DND-41 (cell line): ENCODE measurements at regions not wholly inside any gene's neighbourhood (a gene's known extent, or its start where the extent isn't known, plus 50 kb on each side); places are given as distances from the start of the nearest gene placed in this dataset.
A peak's percentile ranks its signal among the peaks of the same experiment; 100 is the strongest.

Experiments
- ATAC-seq: fragments of 200-7000 bp; cut with Tn5 transposase; 3 replicates; pipeline ENCODE4 v1.9.1; 2021; ENCODE audit warnings: low read depth; ENCODE audit not compliant: insufficient read depth
- DNase-seq: peaks from one replicate; pipeline ENCODE4 v3.0.0-alpha.2; 2020
- H2AFZ ChIP-seq: 2 replicates; pipeline ENCODE4 v1.6.0; 2012; ENCODE audit warnings: low read depth, low read length
- H3K27ac ChIP-seq: 2 replicates; pipeline ENCODE4 v1.5.1; 2012; ENCODE audit warnings: low read length, inconsistent platforms
- H3K27me3 ChIP-seq: fragments of 200-600 bp; sonication (generic); 2 replicates; pipeline ENCODE4 v1.6.0; 2012; ENCODE audit warnings: low read length, mild to moderate bottlenecking, inconsistent platforms; ENCODE audit not compliant: insufficient read depth, poor library complexity
- H3K36me3 ChIP-seq: 2 replicates; pipeline ENCODE4 v1.5.1; 2012; ENCODE audit warnings: low read length, inconsistent platforms; ENCODE audit not compliant: insufficient read depth
- H3K4me1 ChIP-seq: 2 replicates; pipeline ENCODE4 v1.5.1; 2012; ENCODE audit warnings: mild to moderate bottlenecking, low read length; ENCODE audit not compliant: insufficient read depth
- H3K4me2 ChIP-seq: 2 replicates; pipeline ENCODE4 v1.6.0; 2012; ENCODE audit warnings: mild to moderate bottlenecking, moderate library complexity, low read length, inconsistent platforms; ENCODE audit not compliant: insufficient read depth
- H3K4me3 ChIP-seq, 2 experiments: fragments of 200-600 bp in 1 of 2; shearing (Covaris generic) in 1 of 2; 2 replicates each; pipeline ENCODE4 v1.5.1; 2012 to 2016; ENCODE audit warnings: inconsistent platforms in 2 of 2, low read length in 2 of 2, mild to moderate bottlenecking in 2 of 2, low read depth in 1 of 2, moderate library complexity in 1 of 2
- H3K79me2 ChIP-seq: 2 replicates; pipeline ENCODE4 v1.6.0; 2012; ENCODE audit warnings: low read length, inconsistent platforms; ENCODE audit not compliant: insufficient read depth
- H3K9ac ChIP-seq: 2 replicates; pipeline ENCODE4 v1.6.0; 2012; ENCODE audit warnings: low read depth, mild to moderate bottlenecking, inconsistent platforms, low read length, moderate library complexity
- H3K9me3 ChIP-seq: 2 replicates; pipeline ENCODE4 v1.5.1; 2012; ENCODE audit warnings: low read length, moderate library complexity, mild to moderate bottlenecking, inconsistent platforms; ENCODE audit not compliant: insufficient read depth, severe bottlenecking
- H4K20me1 ChIP-seq: 2 replicates; pipeline ENCODE4 v1.6.0; 2012; ENCODE audit warnings: low read length; ENCODE audit not compliant: insufficient read depth
- CTCF ChIP-seq: IDR thresholded peaks from 2 replicates; pipeline ENCODE4 v1.5.1; 2012; ENCODE audit warnings: borderline replicate concordance, low read length, moderate library complexity, mild to moderate bottlenecking; ENCODE audit not compliant: poor library complexity, severe bottlenecking; ENCODE audit errors: extremely low read depth
- EZH2 ChIP-seq: IDR thresholded peaks from 3 replicates; pipeline ENCODE4 v1.6.1; 2012; ENCODE audit warnings: borderline replicate concordance, low read depth, mild to moderate bottlenecking, moderate library complexity, low read length, inconsistent platforms; ENCODE audit not compliant: severe bottlenecking

- Histone ChIP-seq H3K9me3 (no peaks in the 10 kb centered on the region), H3K27ac (no peak overlapping the region), H4K20me1 (no peaks in the 10 kb centered on the region), H3K27me3 (no peaks in the 10 kb centered on the region), H3K79me2 (no peaks in the 10 kb centered on the region), H3K4me3 (no peak overlapping the region), H3K4me1 (no peaks in the 10 kb centered on the region), H3K36me3 (no peaks in the 10 kb centered on the region), H2AFZ (no peak overlapping the region), H3K9ac (no peak overlapping the region), H3K4me2 (no peak overlapping the region)
- ATAC-seq, result no peak
- TF ChIP-seq CTCF (no peak), EZH2 (no peak)
- DNase-seq, result no peak
Observed at GRCh38 chr1:96361961-96362360, 359.6 kb upstream of the PTBP2 start.

- Histone ChIP-seq H2AFZ (no peak overlapping the region), H4K20me1 (no peaks in the 10 kb centered on the region), H3K9me3 (no peaks in the 10 kb centered on the region), H3K4me3 (no peak overlapping the region), H3K4me2 (no peak overlapping the region), H3K27me3 (no peaks in the 10 kb centered on the region), H3K4me1 (no peaks in the 10 kb centered on the region), H3K36me3 (no peaks in the 10 kb centered on the region), H3K9ac (no peak overlapping the region), H3K79me2 (no peaks in the 10 kb centered on the region), H3K27ac (no peak overlapping the region)
- no peak for DNase-seq
- TF ChIP-seq CTCF (no peak), EZH2 (no peak)
- ATAC-seq, result peak; percentile 66; the same call in 2 of the 3 replicates
Observed at GRCh38 chr1:96362623-96363022, 359.0 kb upstream of the PTBP2 start.

DNA sequence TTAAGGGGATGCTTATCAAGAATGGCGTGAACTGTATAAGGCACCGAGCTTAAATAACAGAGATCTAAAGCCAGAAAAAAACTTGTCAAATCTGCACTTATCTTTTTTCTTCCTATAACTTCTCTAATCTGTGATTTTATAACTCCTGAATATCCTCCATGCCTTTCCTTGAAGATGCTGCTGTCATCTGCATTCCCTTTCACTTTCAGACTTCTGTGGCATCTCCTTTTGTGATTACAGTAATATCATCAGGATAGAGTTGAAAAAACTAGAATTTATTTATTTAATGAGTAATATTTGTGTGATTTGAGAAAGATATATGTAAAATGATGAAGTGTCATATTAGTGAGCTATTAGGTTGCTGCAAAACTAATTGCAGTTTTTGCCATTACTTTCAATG is 357.8 kb upstream of the PTBP2 start:
- no peak for DNase-seq
- Histone ChIP-seq H4K20me1 (no peaks in the 10 kb centered on the region), H3K9ac (no peak overlapping the region), H3K4me3 (no peak overlapping the region), H3K9me3 (no peaks in the 10 kb centered on the region), H3K4me2 (no peak overlapping the region), H3K27ac (no peak overlapping the region), H3K79me2 (no peaks in the 10 kb centered on the region), H3K4me1 (no peaks in the 10 kb centered on the region), H3K36me3 (no peaks in the 10 kb centered on the region), H2AFZ (no peak overlapping the region), H3K27me3 (no peaks in the 10 kb centered on the region)
- TF ChIP-seq EZH2 (no peak), CTCF (no peak)
- no peak for ATAC-seq

DNA sequence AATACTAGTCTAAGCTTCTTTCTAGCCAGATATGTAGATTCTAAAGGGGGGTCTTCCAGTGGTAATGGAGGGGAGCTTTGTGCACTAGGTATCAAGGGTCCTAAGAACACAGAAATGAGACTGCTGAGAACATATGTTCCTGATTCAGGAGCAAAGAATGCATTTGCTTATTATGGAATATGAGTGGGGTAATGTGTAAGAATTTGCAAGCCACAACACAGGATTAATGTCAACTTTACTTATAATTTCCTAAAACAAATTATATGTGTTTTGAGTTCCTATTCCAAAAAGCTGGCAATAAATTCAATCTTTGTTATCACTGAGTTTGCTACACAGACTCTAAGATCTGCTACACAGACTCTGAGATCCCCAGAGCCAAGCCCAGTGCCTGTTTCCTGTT is 357.0 kb upstream of the PTBP2 start:
- Histone ChIP-seq H3K9me3 (no peaks in the 10 kb centered on the region), H3K79me2 (no peaks in the 10 kb centered on the region), H3K36me3 (no peaks in the 10 kb centered on the region), H3K4me1 (no peaks in the 10 kb centered on the region), H3K27ac (no peak overlapping the region), H3K4me2 (no peak overlapping the region), H3K4me3 (no peak overlapping the region), H3K27me3 (no peaks in the 10 kb centered on the region), H3K9ac (no peak overlapping the region), H4K20me1 (no peaks in the 10 kb centered on the region), H2AFZ (no peak overlapping the region)
- TF ChIP-seq EZH2 (no peak), CTCF (no peak)
- DNase-seq (no peak), ATAC-seq (no peak)
